T-helper 2 cell treated with Interferon-gamma antibody and Interleukin-4, amounts not matched to agents 5 μg/mL and 100 μg/mL, for 36 hours (primary cell): ENCODE measurements at regions not wholly inside any gene's neighbourhood (a gene's known extent, or its start where the extent isn't known, plus 50 kb on each side); places are given as distances from the start of the nearest gene placed in this dataset.

ENCODE experiments used
- DNase-seq: peaks from one replicate; pipeline ENCODE4 v3.0.0; 2021; ENCODE audit warnings: low spot score
- H3K27ac Mint-ChIP-seq: one replicate; pipeline ENCODE4 v1.8.0; 2021; ENCODE audit warnings: mild to moderate bottlenecking, mixed read lengths
- H3K27me3 Mint-ChIP-seq: one replicate; pipeline ENCODE4 v1.8.0; 2021; ENCODE audit warnings: low read depth, mixed read lengths
- H3K36me3 Mint-ChIP-seq: one replicate; pipeline ENCODE4 v1.8.0; 2021; ENCODE audit warnings: low read depth, mixed read lengths
- H3K4me1 Mint-ChIP-seq: one replicate; pipeline ENCODE4 v1.8.0; 2021; ENCODE audit warnings: low read depth, mixed read lengths
- H3K4me3 Mint-ChIP-seq: one replicate; pipeline ENCODE4 v1.8.0; 2022; ENCODE audit warnings: mild to moderate bottlenecking, moderate library complexity, mixed read lengths
- H3K9me3 Mint-ChIP-seq: one replicate; pipeline ENCODE4 v1.8.0; 2021; ENCODE audit warnings: mixed read lengths

DNA sequence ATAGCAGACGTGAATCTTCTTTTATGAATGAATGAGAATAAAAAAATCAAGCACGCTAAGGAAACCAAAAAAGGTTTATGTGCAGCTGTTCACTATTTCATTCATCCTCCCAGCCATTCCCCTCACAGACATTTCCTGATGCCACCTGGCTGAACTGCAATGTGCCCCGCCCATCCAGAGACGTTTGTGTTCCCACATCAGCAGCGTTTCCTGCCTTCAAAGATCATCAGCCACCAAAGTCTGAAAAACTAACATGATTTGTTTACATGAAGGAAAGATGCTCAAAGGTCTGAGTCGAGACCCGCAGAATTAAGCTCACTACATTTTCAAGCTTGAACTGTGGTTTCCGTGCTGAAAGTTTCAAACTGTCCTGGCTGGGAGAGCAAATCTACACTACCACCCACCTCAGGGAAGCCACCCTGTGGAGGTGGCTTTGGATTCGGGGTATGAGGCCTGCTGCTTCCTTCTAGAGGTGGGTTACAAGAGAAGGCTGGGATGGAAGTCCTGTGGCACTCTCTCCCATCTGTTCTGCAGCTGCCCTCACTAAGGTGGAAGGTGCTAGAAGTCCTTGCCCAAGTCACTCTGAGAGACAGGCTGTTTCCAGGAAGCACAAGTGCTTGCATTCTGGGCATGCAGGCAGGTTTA is 201.3 kb upstream of the OSR1 start:
- Mint-ChIP-seq H3K36me3 (no peaks in the 10 kb centered on the region), H3K27me3 (peaks cover 6% of the 10 kb centered on the region), H3K27ac (no peak overlapping the region), H3K4me1 (peaks cover 8% of the 10 kb centered on the region), H3K4me3 (no peak overlapping the region), H3K9me3 (no peaks in the 10 kb centered on the region)
- DNase-seq: no peak

DNA sequence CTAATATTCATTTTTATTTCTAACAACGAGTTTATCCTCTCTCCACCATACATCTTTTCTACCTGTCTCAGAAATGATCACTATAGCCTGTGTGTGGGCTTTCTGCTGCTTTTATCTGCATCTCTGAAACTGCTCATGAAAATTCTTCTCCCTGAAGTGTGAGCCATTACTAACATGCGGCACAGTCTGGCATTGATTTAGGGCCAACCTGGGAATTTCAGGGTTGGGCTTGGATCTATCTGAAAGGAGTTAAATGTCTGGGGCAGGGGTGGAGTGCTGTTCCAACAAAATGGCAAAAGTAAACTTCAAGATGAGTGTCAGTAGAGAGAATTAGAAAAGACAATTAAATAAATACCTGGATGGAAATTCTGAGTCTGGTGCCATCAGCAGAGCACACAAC is 198.2 kb upstream of the OSR1 start:
- Mint-ChIP-seq H3K4me3 (no peak overlapping the region), H3K27ac (no peak overlapping the region), H3K27me3 (peaks cover 3% of the 10 kb centered on the region), H3K4me1 (peaks cover 8% of the 10 kb centered on the region), H3K36me3 (no peaks in the 10 kb centered on the region), H3K9me3 (no peaks in the 10 kb centered on the region)
- no peak for DNase-seq

DNA sequence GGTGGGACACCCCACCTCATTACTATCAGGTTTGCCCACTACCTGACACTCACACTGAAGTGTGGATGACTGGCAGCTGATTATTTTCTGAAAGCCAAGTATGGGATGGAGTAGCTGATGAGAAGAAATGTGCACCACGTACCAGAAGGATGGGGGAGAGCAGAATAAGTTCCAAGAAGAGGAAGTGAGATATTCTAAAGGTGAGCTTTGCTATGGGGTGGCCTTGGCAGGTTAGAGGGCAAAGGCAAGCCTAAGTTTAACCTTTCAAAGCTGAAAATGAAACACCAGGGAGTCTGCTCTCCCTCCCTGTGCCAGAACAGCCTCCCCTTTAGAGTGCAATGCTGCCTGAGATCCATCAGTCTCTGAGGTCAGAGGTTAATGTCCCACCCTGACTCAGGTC is 196.1 kb upstream of the OSR1 start:
- Mint-ChIP-seq H3K9me3 (no peaks in the 10 kb centered on the region), H3K4me3 (no peak overlapping the region), H3K27me3 (peaks cover 3% of the 10 kb centered on the region), H3K4me1 (peaks cover 4% of the 10 kb centered on the region), H3K36me3 (no peaks in the 10 kb centered on the region), H3K27ac (no peak overlapping the region)
- DNase-seq: no peak

- no peaks in the 10 kb centered on the region for H3K4me1 Mint-ChIP-seq
- no peak overlapping the region for H3K27ac Mint-ChIP-seq
- DNase-seq: no peak
- no peaks in the 10 kb centered on the region for H3K9me3 Mint-ChIP-seq
- H3K4me3 Mint-ChIP-seq: no peak overlapping the region
- H3K36me3 Mint-ChIP-seq: no peaks in the 10 kb centered on the region
- H3K27me3 Mint-ChIP-seq: peaks cover 3% of the 10 kb centered on the region
These were observed 193.8 kb upstream of the OSR1 start for GRCh38 chr2:19552270-19552669.

GRCh38 chr2:19550750-19551149 is 192.3 kb upstream of the OSR1 start:
- H3K27ac Mint-ChIP-seq: no peak overlapping the region
- DNase-seq: no peak
- no peaks in the 10 kb centered on the region for H3K4me1 Mint-ChIP-seq
- no peaks in the 10 kb centered on the region for H3K9me3 Mint-ChIP-seq
- H3K27me3 Mint-ChIP-seq: no peaks in the 10 kb centered on the region
- H3K4me3 Mint-ChIP-seq: no peak overlapping the region
- no peaks in the 10 kb centered on the region for H3K36me3 Mint-ChIP-seq

- Mint-ChIP-seq H3K4me1 (no peaks in the 10 kb centered on the region), H3K27me3 (no peaks in the 10 kb centered on the region), H3K27ac (no peak overlapping the region), H3K9me3 (no peaks in the 10 kb centered on the region), H3K4me3 (no peak overlapping the region), H3K36me3 (no peaks in the 10 kb centered on the region)
- DNase-seq: no peak
These were observed 191.4 kb upstream of the OSR1 start for GRCh38 chr2:19549821-19550220.

DNA sequence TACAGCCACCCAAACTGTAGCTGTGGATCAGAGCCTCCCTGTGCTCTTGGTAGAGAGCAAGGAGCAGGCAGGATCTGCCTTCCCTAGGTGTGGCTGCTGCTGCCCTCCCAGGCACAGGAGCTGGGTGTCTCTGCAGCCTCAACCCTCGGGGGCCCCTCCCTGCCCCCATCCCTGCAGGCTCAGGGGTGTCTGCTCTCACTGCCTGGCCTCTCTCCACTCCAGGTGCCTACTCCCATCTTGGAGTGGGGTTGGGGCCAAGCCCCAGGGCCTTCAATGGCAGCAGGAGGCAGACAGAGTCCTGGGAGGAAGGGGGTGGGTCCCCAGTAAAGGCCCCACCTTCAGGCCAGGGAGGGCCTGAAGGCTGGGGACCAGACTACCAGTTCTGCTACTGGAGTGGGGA is 189.7 kb upstream of the OSR1 start:
- Mint-ChIP-seq H3K4me1 (no peaks in the 10 kb centered on the region), H3K27ac (no peak overlapping the region), H3K27me3 (no peaks in the 10 kb centered on the region), H3K9me3 (no peaks in the 10 kb centered on the region), H3K4me3 (no peak overlapping the region), H3K36me3 (no peaks in the 10 kb centered on the region)
- DNase-seq: no peak

DNA sequence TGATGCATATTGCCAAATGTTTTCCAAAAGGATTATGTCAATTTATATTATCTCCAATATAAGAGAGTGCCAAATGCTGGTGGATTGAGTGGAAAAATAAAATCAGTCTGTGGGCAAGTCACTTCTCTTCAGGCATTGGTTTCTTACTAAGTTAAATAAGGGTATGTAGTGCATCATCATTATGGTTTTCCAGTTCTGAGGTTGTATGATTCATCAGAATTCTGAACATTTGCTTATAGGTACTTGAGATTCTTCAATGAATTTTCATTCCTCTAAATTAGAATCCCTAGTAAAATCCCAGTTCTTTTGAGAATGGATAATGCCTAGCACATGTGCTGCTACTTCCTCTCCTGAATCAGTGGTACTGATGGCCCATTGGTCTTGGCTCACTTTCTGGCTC is 188.9 kb upstream of the OSR1 start:
- Mint-ChIP-seq H3K9me3 (no peaks in the 10 kb centered on the region), H3K4me1 (no peaks in the 10 kb centered on the region), H3K27me3 (no peaks in the 10 kb centered on the region), H3K4me3 (no peak overlapping the region), H3K27ac (no peak overlapping the region), H3K36me3 (no peaks in the 10 kb centered on the region)
- DNase-seq: no peak

DNA sequence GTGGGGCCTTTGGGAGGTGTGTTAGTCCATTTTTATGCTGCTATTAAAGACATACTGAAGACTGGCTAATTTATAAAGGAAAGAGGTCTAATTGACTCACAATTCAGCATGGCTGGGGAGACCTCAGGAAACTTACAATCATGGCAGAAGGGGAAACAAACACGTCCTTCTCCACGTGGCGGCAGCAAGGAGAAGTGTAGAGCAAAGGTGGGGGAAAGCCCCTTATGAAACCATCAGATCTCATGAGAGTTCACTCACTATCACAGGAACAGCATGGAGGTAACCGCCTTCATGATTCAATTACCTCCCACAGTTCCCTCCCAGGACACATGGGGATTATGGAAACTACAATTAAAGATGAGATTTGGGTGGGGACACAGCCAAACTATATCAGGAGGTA is 187.1 kb upstream of the OSR1 start:
- H3K4me3 Mint-ChIP-seq: no peak overlapping the region
- H3K9me3 Mint-ChIP-seq: no peaks in the 10 kb centered on the region
- H3K36me3 Mint-ChIP-seq: no peaks in the 10 kb centered on the region
- H3K27me3 Mint-ChIP-seq: no peaks in the 10 kb centered on the region
- no peak for DNase-seq
- H3K27ac Mint-ChIP-seq: no peak overlapping the region
- no peaks in the 10 kb centered on the region for H3K4me1 Mint-ChIP-seq

DNA sequence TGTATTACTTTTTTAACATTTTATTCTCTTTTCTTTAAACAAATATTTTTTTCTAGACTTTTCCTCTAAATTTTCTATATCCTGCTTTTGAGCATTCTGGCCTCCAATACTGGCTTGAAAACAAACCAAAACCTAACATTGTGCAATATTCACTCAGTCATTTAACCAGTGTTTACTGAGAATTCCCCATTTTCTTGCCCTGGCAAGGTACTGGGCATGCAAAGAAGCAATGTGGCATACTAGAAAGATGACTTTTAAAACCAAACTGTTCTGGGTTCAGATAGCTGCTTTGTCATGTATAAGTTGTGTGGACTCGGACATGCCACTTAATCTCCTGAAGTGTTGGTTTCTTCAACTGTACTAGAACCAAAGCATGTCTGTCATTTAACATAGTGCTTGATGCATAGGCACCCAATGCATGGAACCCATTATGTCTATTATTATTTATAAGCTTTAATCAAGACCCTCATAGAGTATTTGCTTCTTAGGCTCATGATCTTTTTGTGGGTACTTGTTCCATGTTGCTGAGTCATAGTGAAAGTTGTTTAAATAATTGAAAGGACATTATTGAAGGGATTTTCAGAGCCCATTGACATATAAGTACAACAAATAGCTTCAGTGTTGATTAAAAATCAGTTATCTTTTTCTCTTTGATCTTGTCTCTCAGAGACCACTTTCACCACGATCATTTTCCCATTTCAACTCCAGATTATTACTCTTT is 185.4 kb upstream of the OSR1 start:
- Mint-ChIP-seq H3K4me1 (no peaks in the 10 kb centered on the region), H3K4me3 (no peak overlapping the region), H3K27ac (no peak overlapping the region), H3K27me3 (no peaks in the 10 kb centered on the region), H3K9me3 (no peaks in the 10 kb centered on the region), H3K36me3 (no peaks in the 10 kb centered on the region)
- DNase-seq: no peak

- Mint-ChIP-seq H3K27me3 (no peaks in the 10 kb centered on the region), H3K27ac (no peak overlapping the region), H3K9me3 (no peaks in the 10 kb centered on the region), H3K4me1 (no peaks in the 10 kb centered on the region), H3K4me3 (no peak overlapping the region), H3K36me3 (no peaks in the 10 kb centered on the region)
- DNase-seq: no peak
These were observed 184.6 kb upstream of the OSR1 start for GRCh38 chr2:19542796-19543662.

- no peaks in the 10 kb centered on the region for H3K9me3 Mint-ChIP-seq
- DNase-seq: no peak
- no peak overlapping the region for H3K4me3 Mint-ChIP-seq
- no peaks in the 10 kb centered on the region for H3K36me3 Mint-ChIP-seq
- no peaks in the 10 kb centered on the region for H3K27me3 Mint-ChIP-seq
- no peaks in the 10 kb centered on the region for H3K4me1 Mint-ChIP-seq
- no peak overlapping the region for H3K27ac Mint-ChIP-seq
These were observed 183.5 kb upstream of the OSR1 start for GRCh38 chr2:19541884-19542283.

- H3K36me3 Mint-ChIP-seq: no peaks in the 10 kb centered on the region
- DNase-seq: no peak
- no peaks in the 10 kb centered on the region for H3K27me3 Mint-ChIP-seq
- no peak overlapping the region for H3K4me3 Mint-ChIP-seq
- H3K9me3 Mint-ChIP-seq: no peaks in the 10 kb centered on the region
- no peak overlapping the region for H3K27ac Mint-ChIP-seq
- no peaks in the 10 kb centered on the region for H3K4me1 Mint-ChIP-seq
These were observed 182.5 kb upstream of the OSR1 start for GRCh38 chr2:19540739-19541525.
